ENCODE measurements at regions not wholly inside any gene's neighbourhood (a gene's known extent, or its start where the extent isn't known, plus 50 kb on each side); places are given as distances from the start of the nearest gene placed in this dataset.

DNA sequence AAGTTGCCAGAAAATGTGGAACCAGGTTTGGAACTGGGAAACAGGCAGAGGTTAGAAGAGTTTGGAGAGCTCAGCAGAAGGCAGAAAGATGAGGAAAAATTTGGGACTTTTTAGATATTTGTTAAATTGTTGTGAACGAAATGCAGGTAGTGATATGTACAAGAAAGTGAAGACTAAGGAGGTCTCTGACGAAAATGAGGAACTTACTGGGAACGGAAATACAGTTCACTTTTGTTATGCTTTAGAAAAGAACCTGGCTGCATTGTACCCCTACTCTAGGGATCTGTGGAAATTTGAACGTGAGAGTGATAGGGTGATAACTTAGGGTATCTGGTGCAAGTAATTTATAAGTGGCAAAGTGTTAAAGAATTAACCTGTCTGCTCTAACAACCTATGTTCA lies 632.4 kb downstream of the SLITRK5 start:
- H3K27ac ChIP-seq (ENCODE audit: insufficient read depth in 1 of 2, low read depth in 1 of 2, low read length in 2 of 2, poor library complexity in 1 of 2, severe bottlenecking in 2 of 2) = no peak overlapping the region

DNA sequence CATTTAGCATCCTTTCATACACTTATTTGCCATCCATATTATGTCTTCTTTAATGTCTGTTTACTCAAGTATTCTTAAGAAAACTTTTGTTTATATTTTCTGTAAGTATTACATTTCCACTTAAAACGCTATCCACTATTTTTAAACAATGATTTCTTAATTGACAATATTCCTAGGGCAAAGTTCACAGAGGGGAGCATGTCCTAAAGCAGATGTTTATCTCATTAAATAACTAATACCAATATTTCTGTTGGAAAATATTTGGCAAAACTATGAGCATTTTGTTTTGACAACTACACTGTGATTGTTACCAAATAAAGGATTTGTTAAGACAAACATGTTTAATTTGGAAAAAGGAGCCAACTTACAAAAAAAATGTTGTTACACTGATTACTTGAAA lies 643.3 kb downstream of the SLITRK5 start:
- DNase-seq = no peak
- ChIA-PET CTCF (no interaction called here), POLR2A (no interaction called here)
- H3K27ac ChIP-seq (ENCODE audit: insufficient read depth in 1 of 2, low read depth in 1 of 2, low read length in 2 of 2, poor library complexity in 1 of 2, severe bottlenecking in 2 of 2) = no peak overlapping the region
- H3K27me3 ChIP-seq (replicated peaks in 2 of 5; ENCODE audit: control insufficient read depth in 4 of 5, insufficient read depth in 5 of 5, low read length in 4 of 5) = no peaks in the 10 kb centered on the region
- H3K36me3 ChIP-seq (ENCODE audit: control insufficient read depth in 4 of 4, insufficient read depth in 4 of 4, low read length in 3 of 4) = no peaks in the 10 kb centered on the region
- no peaks in the 10 kb centered on the region for H3K4me1 ChIP-seq (ENCODE audit: control extremely low read depth in 1 of 4, control insufficient read depth in 4 of 4, insufficient read depth in 4 of 4, low read length in 3 of 4)
- H3K4me3 ChIP-seq (ENCODE audit: control insufficient read depth in 1 of 7, extremely low read depth in 1 of 7, insufficient read depth in 4 of 7, low read depth in 2 of 7, low read length in 6 of 7) = no peak overlapping the region
- H3K9me3 ChIP-seq (ENCODE audit: control extremely low read depth in 1 of 5, control insufficient read depth in 4 of 5, insufficient read depth in 2 of 5, low read depth in 1 of 5, low read length in 4 of 5) = peaks cover 0 to 2% (median 0%) of the 10 kb centered on the region in 5 experiments
- WGBS (ENCODE audit: insufficient coverage) = no CpG with 5 or more reads among the region's 1 CpG

More for the DNA sequence above, 632.4 kb downstream of the SLITRK5 start:
- ChIA-PET CTCF (no interaction called here), POLR2A (no interaction called here)
- H3K4me3 ChIP-seq (ENCODE audit: control insufficient read depth in 1 of 7, extremely low read depth in 1 of 7, insufficient read depth in 4 of 7, low read depth in 2 of 7, low read length in 6 of 7) = no peak overlapping the region
- WGBS (ENCODE audit: insufficient coverage) = 8% methylated on average over 4 of the region's 4 CpGs
- peak in 2 of 3 donors; percentile 15 to 22 for DNase-seq
- no peaks in the 10 kb centered on the region for H3K27me3 ChIP-seq (replicated peaks in 2 of 5; ENCODE audit: control insufficient read depth in 4 of 5, insufficient read depth in 5 of 5, low read length in 4 of 5)
- no peaks in the 10 kb centered on the region for H3K36me3 ChIP-seq (ENCODE audit: control insufficient read depth in 4 of 4, insufficient read depth in 4 of 4, low read length in 3 of 4)
- peaks cover 0 to 4% (median 2%) of the 10 kb centered on the region in 4 experiments for H3K4me1 ChIP-seq (ENCODE audit: control extremely low read depth in 1 of 4, control insufficient read depth in 4 of 4, insufficient read depth in 4 of 4, low read length in 3 of 4)
- peaks cover 0 to 3% (median 0%) of the 10 kb centered on the region in 5 experiments for H3K9me3 ChIP-seq (ENCODE audit: control extremely low read depth in 1 of 5, control insufficient read depth in 4 of 5, insufficient read depth in 2 of 5, low read depth in 1 of 5, low read length in 4 of 5)

DNA sequence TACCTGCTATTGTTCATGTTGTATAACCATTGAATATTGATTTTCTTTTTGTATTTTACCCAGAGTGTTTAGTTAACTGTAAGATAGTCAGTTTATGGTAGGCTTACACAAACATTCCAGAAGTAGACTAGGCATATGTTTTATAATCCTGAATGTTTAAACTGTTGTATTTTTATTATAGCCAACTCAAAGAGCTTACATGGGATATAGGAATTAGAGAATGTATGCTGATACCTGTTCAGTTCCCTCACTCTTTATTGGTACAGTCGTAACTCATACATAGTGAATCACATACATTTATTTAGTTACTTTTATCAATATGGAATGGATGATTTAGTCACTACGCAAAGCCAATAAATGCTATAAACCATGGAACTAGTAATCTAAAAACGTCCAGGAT lies 657.9 kb downstream of the SLITRK5 start:
- Histone ChIP-seq H3K27me3 (replicated peaks in 2 of 5; ENCODE audit: control insufficient read depth in 4 of 5, insufficient read depth in 5 of 5, low read length in 4 of 5) (no peaks in the 10 kb centered on the region), H3K27ac (ENCODE audit: insufficient read depth in 1 of 2, low read depth in 1 of 2, low read length in 2 of 2, poor library complexity in 1 of 2, severe bottlenecking in 2 of 2) (no peak overlapping the region), H3K36me3 (ENCODE audit: control insufficient read depth in 4 of 4, insufficient read depth in 4 of 4, low read length in 3 of 4) (no peaks in the 10 kb centered on the region), H3K4me1 (ENCODE audit: control extremely low read depth in 1 of 4, control insufficient read depth in 4 of 4, insufficient read depth in 4 of 4, low read length in 3 of 4) (no peaks in the 10 kb centered on the region), H3K4me3 (ENCODE audit: control insufficient read depth in 1 of 7, extremely low read depth in 1 of 7, insufficient read depth in 4 of 7, low read depth in 2 of 7, low read length in 6 of 7) (no peak overlapping the region), H3K9me3 (ENCODE audit: control extremely low read depth in 1 of 5, control insufficient read depth in 4 of 5, insufficient read depth in 2 of 5, low read depth in 1 of 5, low read length in 4 of 5) (peaks cover 0 to 5% (median 2%) of the 10 kb centered on the region in 5 experiments)
- no peak for DNase-seq
- no CpG with 5 or more reads among the region's 3 CpGs for WGBS (ENCODE audit: insufficient coverage)
- CTCF ChIA-PET = no interaction called here
- POLR2A ChIA-PET = no interaction called here

DNA sequence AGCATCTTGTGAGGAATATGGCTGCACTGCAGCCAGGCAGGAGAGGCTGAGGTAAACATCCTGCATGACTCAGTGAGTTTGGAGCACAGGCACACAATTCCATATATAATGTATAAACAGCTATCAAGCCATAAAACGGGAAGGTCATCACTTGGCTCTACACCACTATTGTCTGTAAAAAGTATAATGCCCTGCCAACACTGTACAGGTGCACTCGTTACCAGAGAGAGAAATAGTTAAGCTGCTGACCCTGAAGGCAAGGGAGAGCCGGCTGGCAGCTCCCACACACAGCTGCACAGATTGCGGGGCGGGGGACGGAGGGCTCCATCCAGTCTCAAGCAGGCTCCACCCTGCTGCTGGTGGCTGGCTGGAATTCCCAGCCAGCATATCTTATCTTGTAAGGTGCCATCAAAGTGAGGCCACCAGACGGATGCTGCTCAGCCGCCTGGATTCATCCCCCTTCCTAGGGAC lies 668.1 kb downstream of the SLITRK5 start:
- Histone ChIP-seq H3K36me3 (ENCODE audit: control insufficient read depth in 4 of 4, insufficient read depth in 4 of 4, low read length in 3 of 4) (no peaks in the 10 kb centered on the region), H3K4me1 (ENCODE audit: control extremely low read depth in 1 of 4, control insufficient read depth in 4 of 4, insufficient read depth in 4 of 4, low read length in 3 of 4) (no peaks in the 10 kb centered on the region), H3K9me3 (ENCODE audit: control extremely low read depth in 1 of 5, control insufficient read depth in 4 of 5, insufficient read depth in 2 of 5, low read depth in 1 of 5, low read length in 4 of 5) (peaks cover 0 to 1% (median 0%) of the 10 kb centered on the region in 5 experiments), H3K27me3 (replicated peaks in 2 of 5; ENCODE audit: control insufficient read depth in 4 of 5, insufficient read depth in 5 of 5, low read length in 4 of 5) (no peaks in the 10 kb centered on the region), H3K27ac (ENCODE audit: insufficient read depth in 1 of 2, low read depth in 1 of 2, low read length in 2 of 2, poor library complexity in 1 of 2, severe bottlenecking in 2 of 2) (no peak overlapping the region), H3K4me3 (ENCODE audit: control insufficient read depth in 1 of 7, extremely low read depth in 1 of 7, insufficient read depth in 4 of 7, low read depth in 2 of 7, low read length in 6 of 7) (no peak overlapping the region)
- ChIA-PET POLR2A (no interaction called here), CTCF (no interaction called here)
- DNase-seq = no peak
- 85% methylated on average over 7 of the region's 8 CpGs for WGBS (ENCODE audit: insufficient coverage)

DNA sequence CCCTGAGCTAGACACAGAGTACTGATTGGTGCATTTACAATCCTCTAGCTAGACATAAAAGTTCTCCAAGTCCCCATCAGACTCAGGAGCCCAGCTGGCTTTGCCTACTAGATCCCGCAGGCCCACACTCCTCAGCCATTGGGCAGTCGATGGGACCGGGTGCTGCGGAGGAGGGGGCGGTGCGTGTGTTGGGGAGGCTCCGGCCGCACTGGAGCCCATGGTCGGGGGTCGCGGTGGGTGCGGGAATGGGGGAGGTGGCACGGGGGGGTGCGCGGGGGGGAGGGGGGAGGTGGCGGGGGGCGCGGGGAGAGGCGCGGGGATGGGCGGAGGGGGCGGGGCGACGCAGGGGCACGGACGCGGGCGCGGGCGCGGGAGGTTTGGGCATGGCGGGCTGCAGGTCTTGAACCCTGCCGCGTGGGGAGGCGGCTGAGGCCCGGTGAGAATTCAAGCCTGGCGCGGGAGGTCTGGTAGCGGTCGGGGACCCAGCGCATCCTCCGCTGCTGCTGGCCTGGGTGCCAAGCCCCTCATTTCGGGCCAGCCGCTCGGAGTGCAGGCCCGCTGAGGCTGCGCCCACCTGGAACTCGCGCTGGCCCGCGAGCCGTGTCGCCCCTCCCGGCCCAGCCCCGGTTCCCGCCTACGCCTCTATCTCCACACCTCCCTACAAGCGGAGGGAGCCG lies 674.1 kb downstream of the SLITRK5 start:
- 96% methylated on average over 36 of the region's 59 CpGs for WGBS (ENCODE audit: insufficient coverage)
- CTCF ChIA-PET = no interaction called here

DNA sequence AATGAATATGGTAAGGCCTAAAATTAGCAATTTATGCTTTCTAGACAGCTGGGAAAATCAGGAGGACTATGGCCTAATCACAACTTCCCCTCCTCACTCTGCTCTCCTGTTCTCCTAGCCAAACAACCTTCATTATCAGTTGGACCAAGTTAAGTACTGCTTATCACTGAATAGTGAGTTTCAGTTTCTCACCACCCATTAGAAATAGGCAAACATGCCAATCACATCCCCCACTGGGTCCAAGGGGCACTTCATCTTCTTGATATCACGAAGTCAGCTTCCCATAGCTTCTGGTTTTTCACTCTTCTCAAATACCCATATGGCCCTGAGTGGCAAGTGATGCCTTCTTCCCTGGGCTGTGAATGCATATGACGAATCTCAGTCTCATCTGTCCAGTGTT lies 689.6 kb downstream of the SLITRK5 start:
- WGBS (ENCODE audit: insufficient coverage) = 90% methylated on average over 2 of the region's 2 CpGs
- H3K36me3 ChIP-seq (ENCODE audit: control insufficient read depth in 4 of 4, insufficient read depth in 4 of 4, low read length in 3 of 4) = no peaks in the 10 kb centered on the region
- ChIA-PET POLR2A (no interaction called here), CTCF (no interaction called here)
- H3K4me1 ChIP-seq (ENCODE audit: control extremely low read depth in 1 of 4, control insufficient read depth in 4 of 4, insufficient read depth in 4 of 4, low read length in 3 of 4) = no peaks in the 10 kb centered on the region
- DNase-seq = no peak
- no peak overlapping the region for H3K4me3 ChIP-seq (ENCODE audit: control insufficient read depth in 1 of 7, extremely low read depth in 1 of 7, insufficient read depth in 4 of 7, low read depth in 2 of 7, low read length in 6 of 7)
- peaks cover 0 to 2% (median 0%) of the 10 kb centered on the region in 5 experiments for H3K9me3 ChIP-seq (ENCODE audit: control extremely low read depth in 1 of 5, control insufficient read depth in 4 of 5, insufficient read depth in 2 of 5, low read depth in 1 of 5, low read length in 4 of 5)
- H3K27ac ChIP-seq (ENCODE audit: insufficient read depth in 1 of 2, low read depth in 1 of 2, low read length in 2 of 2, poor library complexity in 1 of 2, severe bottlenecking in 2 of 2) = no peak overlapping the region
- no peaks in the 10 kb centered on the region for H3K27me3 ChIP-seq (replicated peaks in 2 of 5; ENCODE audit: control insufficient read depth in 4 of 5, insufficient read depth in 5 of 5, low read length in 4 of 5)

More for the DNA sequence above, 674.1 kb downstream of the SLITRK5 start:
- H3K9me3 ChIP-seq (ENCODE audit: control extremely low read depth in 1 of 5, control insufficient read depth in 4 of 5, insufficient read depth in 2 of 5, low read depth in 1 of 5, low read length in 4 of 5) = peaks cover 0 to 10% (median 4%) of the 10 kb centered on the region in 5 experiments
- POLR2A ChIA-PET = no interaction called here
- no peaks in the 10 kb centered on the region for H3K36me3 ChIP-seq (ENCODE audit: control insufficient read depth in 4 of 4, insufficient read depth in 4 of 4, low read length in 3 of 4)
- H3K27ac ChIP-seq (ENCODE audit: insufficient read depth in 1 of 2, low read depth in 1 of 2, low read length in 2 of 2, poor library complexity in 1 of 2, severe bottlenecking in 2 of 2) = no peak overlapping the region
- H3K27me3 ChIP-seq (replicated peaks in 2 of 5; ENCODE audit: control insufficient read depth in 4 of 5, insufficient read depth in 5 of 5, low read length in 4 of 5) = no peaks in the 10 kb centered on the region
- H3K4me1 ChIP-seq (ENCODE audit: control extremely low read depth in 1 of 4, control insufficient read depth in 4 of 4, insufficient read depth in 4 of 4, low read length in 3 of 4) = no peaks in the 10 kb centered on the region
- DNase-seq = no peak
- no peak overlapping the region for H3K4me3 ChIP-seq (ENCODE audit: control insufficient read depth in 1 of 7, extremely low read depth in 1 of 7, insufficient read depth in 4 of 7, low read depth in 2 of 7, low read length in 6 of 7)

DNA sequence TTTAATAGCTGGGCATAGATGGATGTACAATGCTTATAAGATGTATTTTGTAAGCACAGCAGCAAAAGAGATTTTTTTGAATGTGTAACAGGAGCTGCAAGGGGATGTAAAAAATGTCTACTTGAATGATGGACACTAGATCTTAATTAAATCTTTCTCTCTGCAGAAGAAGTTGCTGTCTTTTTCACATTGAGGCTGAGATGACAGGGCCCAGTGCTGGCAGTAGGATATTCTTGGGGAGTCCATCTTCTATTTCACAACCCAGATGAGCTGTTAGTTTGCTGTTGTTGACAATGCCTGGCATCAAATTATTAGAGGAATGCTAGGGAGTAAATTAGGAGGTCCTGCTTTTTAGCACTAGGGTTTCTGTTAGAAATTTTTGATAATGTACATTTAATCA lies 698.7 kb downstream of the SLITRK5 start:
- no peaks in the 10 kb centered on the region for H3K36me3 ChIP-seq (ENCODE audit: control insufficient read depth in 4 of 4, insufficient read depth in 4 of 4, low read length in 3 of 4)
- H3K27me3 ChIP-seq (replicated peaks in 2 of 5; ENCODE audit: control insufficient read depth in 4 of 5, insufficient read depth in 5 of 5, low read length in 4 of 5) = no peaks in the 10 kb centered on the region
- ChIA-PET POLR2A (no interaction called here), CTCF (no interaction called here)
- peaks cover 0 to 3% (median 0%) of the 10 kb centered on the region in 5 experiments for H3K9me3 ChIP-seq (ENCODE audit: control extremely low read depth in 1 of 5, control insufficient read depth in 4 of 5, insufficient read depth in 2 of 5, low read depth in 1 of 5, low read length in 4 of 5)
- H3K4me3 ChIP-seq (ENCODE audit: control insufficient read depth in 1 of 7, extremely low read depth in 1 of 7, insufficient read depth in 4 of 7, low read depth in 2 of 7, low read length in 6 of 7) = no peak overlapping the region
- no peaks in the 10 kb centered on the region for H3K4me1 ChIP-seq (ENCODE audit: control extremely low read depth in 1 of 4, control insufficient read depth in 4 of 4, insufficient read depth in 4 of 4, low read length in 3 of 4)
- no peak for DNase-seq
- H3K27ac ChIP-seq (ENCODE audit: insufficient read depth in 1 of 2, low read depth in 1 of 2, low read length in 2 of 2, poor library complexity in 1 of 2, severe bottlenecking in 2 of 2) = no peak overlapping the region
